GM10248 (cell line): ENCODE measurements at regions not wholly inside any gene's neighbourhood (a gene's known extent, or its start where the extent isn't known, plus 50 kb on each side); places are given as distances from the start of the nearest gene placed in this dataset.

Experiments used
- CTCF ChIA-PET: fragments of 300-600 bp; sonication (Branson Sonifier 250); formaldehyde crosslinking; extraction: SDS; loops from one replicate; lab custom pipeline; 2021; ENCODE audit warnings: antibody characterized with exemption; lab: Yijun Ruan, JAX
- POLR2A ChIA-PET: fragments of 350-650 bp; sonication (Branson Sonifier 250); formaldehyde crosslinking; extraction: SDS; loops from one replicate; lab custom pipeline; 2020; ENCODE audit warnings: antibody characterized with exemption; lab: Yijun Ruan, JAX
- DNase-seq: peaks from one replicate; pipeline ENCODE4 v3.0.0; 2012; ENCODE audit errors: extremely low spot score
- CTCF ChIP-seq: IDR thresholded peaks from 2 replicates; pipeline ENCODE4 v1.5.1; 2012; ENCODE audit warnings: mild to moderate bottlenecking, low read depth; ENCODE audit errors: extremely low read depth, missing control alignments, control extremely low read depth

- ChIA-PET POLR2A (no interaction called here), CTCF (interaction anchor here (1.2 kb wide), 1 partner anchor 56 kb away, joined by 3 read pairs; no protein-coding TSS in a partner anchor)
Observed at GRCh38 chr14:71695611-71696350, 236.4 kb upstream of the RGS6 start.

GRCh38 chr14:71698027-71698426 lies 234.2 kb upstream of the RGS6 start:
- TF ChIP-seq CTCF, result no peak
- ChIA-PET POLR2A (no interaction called here), CTCF (no interaction called here)
- no peak for DNase-seq

More at GRCh38 chr14:71695611-71696350, 236.4 kb upstream of the RGS6 start:
- no peak for TF ChIP-seq CTCF
- DNase-seq, result no peak

- no peak for TF ChIP-seq CTCF
- no peak for DNase-seq
- CTCF ChIA-PET, result no interaction called here
- POLR2A ChIA-PET, result no interaction called here
Observed at GRCh38 chr14:71698673-71699072, 233.6 kb upstream of the RGS6 start.

GRCh38 chr14:71701990-71702389 lies 230.2 kb upstream of the RGS6 start:
- no peak for TF ChIP-seq CTCF
- CTCF ChIA-PET, result interaction anchor here (1.0 kb wide), 1 partner anchor 11 kb away, joined by 3 read pairs; no protein-coding TSS in a partner anchor
- no peak for DNase-seq
- POLR2A ChIA-PET, result no interaction called here

GRCh38 chr14:71702786-71703185 lies 229.4 kb upstream of the RGS6 start:
- DNase-seq, result no peak
- no peak for TF ChIP-seq CTCF
- ChIA-PET CTCF (interaction anchor here (1.0 kb wide), 1 partner anchor 13 kb away, joined by 3 read pairs; no protein-coding TSS in a partner anchor), POLR2A (no interaction called here)

- TF ChIP-seq CTCF, result no peak
- DNase-seq, result no peak
- ChIA-PET POLR2A (no interaction called here), CTCF (interaction anchor here (1.0 kb wide), 1 partner anchor 14 kb away, joined by 3 read pairs; no protein-coding TSS in a partner anchor)
Observed at GRCh38 chr14:71703477-71703876, 228.8 kb upstream of the RGS6 start.
